Breast epithelium (tissue), 3 donors: ENCODE measurements at regions not wholly inside any gene's neighbourhood (a gene's known extent, or its start where the extent isn't known, plus 50 kb on each side); places are given as distances from the start of the nearest gene placed in this dataset.

Experiments
- POLR2A ChIP-seq: fragments of 450-650 bp; IDR thresholded peaks from one replicate; pipeline ENCODE4 v1.6.1; 2016; ENCODE audit warnings: antibody characterized with exemption, mild to moderate bottlenecking, moderate library complexity
- POLR2AphosphoS5 ChIP-seq, 3 donors: sonication (generic); formaldehyde crosslinking; IDR thresholded peaks; one replicate each; pipeline ENCODE4 v1.6.1; 2017; ENCODE audit warnings: antibody characterized with exemption in 3 of 3
- TF ChIP-seq, protein P1 (sequence below), 3 donors: fragments of 450-650 bp; IDR thresholded peaks; one replicate each; pipeline ENCODE4 v1.5.1; 2016 to 2017; ENCODE audit warnings: antibody characterized with exemption in 3 of 3, mild to moderate bottlenecking in 3 of 3, moderate library complexity in 3 of 3

DNA sequence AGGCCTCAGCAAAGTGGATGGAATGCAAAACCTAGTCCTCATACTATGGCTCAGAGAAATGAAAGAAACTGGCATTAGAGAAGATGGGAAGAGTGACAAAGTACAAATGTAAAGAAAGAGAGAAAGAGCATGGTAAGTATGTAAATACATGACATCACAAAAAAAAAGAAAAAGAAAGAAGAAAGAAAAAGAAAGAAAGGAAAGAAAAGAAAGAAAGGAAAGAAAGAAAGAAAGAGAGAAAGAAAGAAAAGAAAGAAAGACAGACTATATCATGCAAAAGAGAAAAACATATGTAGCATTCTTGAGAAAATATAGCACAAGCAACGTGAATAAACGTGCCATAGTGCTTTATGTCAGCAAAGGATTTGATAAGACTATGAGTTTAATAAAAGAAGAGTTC is 76.1 kb upstream of the CACHD1 start:
- TF ChIP-seq, protein P1, sequence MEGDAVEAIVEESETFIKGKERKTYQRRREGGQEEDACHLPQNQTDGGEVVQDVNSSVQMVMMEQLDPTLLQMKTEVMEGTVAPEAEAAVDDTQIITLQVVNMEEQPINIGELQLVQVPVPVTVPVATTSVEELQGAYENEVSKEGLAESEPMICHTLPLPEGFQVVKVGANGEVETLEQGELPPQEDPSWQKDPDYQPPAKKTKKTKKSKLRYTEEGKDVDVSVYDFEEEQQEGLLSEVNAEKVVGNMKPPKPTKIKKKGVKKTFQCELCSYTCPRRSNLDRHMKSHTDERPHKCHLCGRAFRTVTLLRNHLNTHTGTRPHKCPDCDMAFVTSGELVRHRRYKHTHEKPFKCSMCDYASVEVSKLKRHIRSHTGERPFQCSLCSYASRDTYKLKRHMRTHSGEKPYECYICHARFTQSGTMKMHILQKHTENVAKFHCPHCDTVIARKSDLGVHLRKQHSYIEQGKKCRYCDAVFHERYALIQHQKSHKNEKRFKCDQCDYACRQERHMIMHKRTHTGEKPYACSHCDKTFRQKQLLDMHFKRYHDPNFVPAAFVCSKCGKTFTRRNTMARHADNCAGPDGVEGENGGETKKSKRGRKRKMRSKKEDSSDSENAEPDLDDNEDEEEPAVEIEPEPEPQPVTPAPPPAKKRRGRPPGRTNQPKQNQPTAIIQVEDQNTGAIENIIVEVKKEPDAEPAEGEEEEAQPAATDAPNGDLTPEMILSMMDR (IDR thresholded peaks at IDR 0.05): no peak
- TF ChIP-seq POLR2A: no peak
- TF ChIP-seq POLR2AphosphoS5 (IDR thresholded peaks at IDR 0.05): no peak
